ENCODE measurements at regions not wholly inside any gene's neighbourhood (a gene's known extent, or its start where the extent isn't known, plus 50 kb on each side); places are given as distances from the start of the nearest gene placed in this dataset.
A peak's percentile ranks its signal among the peaks of the same experiment; 100 is the strongest.
"Not testable (repeated sequence)": the region's sequence is repeated elsewhere in the genome, so short reads cannot be mapped to it uniquely, and the experiment has no call there.

DNA sequence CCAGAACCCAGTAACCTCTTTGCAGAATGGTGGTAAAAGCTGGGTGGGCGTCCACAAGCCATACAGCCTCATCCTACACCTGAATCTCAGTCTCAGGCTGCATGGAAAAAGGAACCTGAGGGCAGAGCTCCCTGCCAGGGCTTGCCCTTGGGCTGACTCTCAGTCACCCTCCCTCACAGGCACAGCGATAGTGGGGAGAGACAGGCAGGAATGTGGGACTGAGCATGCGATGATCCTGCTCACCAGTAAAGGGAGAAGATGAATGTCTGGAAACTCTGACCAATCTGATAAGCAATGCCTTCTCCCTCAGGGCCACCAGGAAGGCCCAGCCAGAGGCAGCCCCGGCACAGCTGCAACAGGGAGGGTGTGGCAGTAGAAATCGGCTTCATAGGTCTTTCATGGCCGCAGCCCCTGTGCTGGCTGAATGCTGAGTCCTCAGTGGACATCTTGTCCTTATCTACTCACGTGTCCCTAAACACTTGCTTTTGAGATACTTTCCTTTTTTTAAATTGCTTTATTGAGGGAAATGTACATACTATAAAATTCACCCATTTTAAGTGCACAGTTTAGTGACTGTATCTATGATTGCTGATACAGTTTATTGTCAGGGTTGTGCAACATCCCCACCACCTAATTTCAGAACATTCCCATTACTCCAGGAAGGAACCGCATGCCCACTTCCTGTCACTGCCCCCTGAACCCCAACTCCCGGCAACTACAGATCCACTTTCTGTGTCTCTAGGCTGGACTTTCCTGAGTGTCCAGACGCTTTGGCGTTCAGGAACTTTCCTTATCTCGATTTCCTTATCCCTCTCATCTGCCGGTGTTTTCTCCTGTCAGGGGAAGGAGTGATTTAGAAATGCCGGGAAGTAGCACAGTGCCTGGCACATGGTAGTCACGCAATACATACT is 258.1 kb downstream of the PCNX1 start:
- Histone ChIP-seq H3K27me3 (replicated peaks) (no peaks in the 10 kb centered on the region), H3K36me3 (replicated peaks) (no peaks in the 10 kb centered on the region), H3K4me3 (ENCODE audit: low read depth, low read length) (no peak overlapping the region), H3K27ac (no peak overlapping the region)
- no peak for TF ChIP-seq CTCF (IDR thresholded peaks at IDR 0.05; ENCODE audit: low read depth, low read length, missing control alignments)
- no peak for DNase-seq
- in situ Hi-C loops (cut with HindIII; ENCODE audit: low pct_ligation_motif_present, low sequenced_read_pairs): no loop called here

DNA sequence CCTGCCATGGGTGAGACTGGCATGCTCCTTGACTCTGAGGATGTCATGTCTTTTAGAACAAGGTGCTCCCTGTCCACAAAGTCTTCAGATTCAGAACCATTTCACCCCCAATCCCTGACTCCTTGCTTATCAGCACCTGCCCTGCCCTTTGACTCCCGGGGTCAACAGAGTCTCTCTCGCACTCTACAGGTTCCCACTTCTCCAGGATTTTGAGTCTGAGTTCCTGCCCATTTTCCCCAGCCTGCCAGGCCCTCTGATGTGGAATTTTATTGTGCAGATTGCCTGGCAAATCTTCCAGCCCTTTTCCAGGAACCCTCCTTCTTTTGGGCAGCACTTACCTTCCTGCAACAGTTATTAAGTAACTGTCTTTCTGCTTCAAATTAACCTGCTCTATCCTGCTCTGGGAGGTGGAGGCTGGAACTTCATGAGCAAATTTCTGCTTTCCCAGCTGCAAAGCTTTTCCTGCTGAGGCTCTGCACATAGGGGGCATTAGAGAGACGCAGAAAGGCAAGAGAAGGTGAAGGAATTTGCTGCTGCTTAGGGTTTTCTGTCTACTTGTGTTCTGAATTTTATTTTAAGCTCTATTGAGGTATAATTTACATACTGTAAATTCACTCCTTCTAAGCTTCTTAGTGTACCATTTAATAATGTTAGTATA is 259.1 kb downstream of the PCNX1 start:
- Histone ChIP-seq H3K4me3 (ENCODE audit: low read depth, low read length) (no peak overlapping the region), H3K36me3 (replicated peaks) (no peaks in the 10 kb centered on the region), H3K27me3 (replicated peaks) (no peaks in the 10 kb centered on the region), H3K27ac (no peak overlapping the region)
- TF ChIP-seq CTCF (IDR thresholded peaks at IDR 0.05; ENCODE audit: low read depth, low read length, missing control alignments): peak; percentile 99
- in situ Hi-C loops (cut with HindIII; ENCODE audit: low pct_ligation_motif_present, low sequenced_read_pairs): no loop called here
- peak; percentile 74 for DNase-seq

GRCh38 chr14:71167325-71167950 is 260.2 kb downstream of the PCNX1 start:
- in situ Hi-C loops (cut with HindIII; ENCODE audit: low pct_ligation_motif_present, low sequenced_read_pairs); H3K27ac ChIP-seq; H3K27me3 ChIP-seq (replicated peaks); H3K36me3 ChIP-seq (replicated peaks); DNase-seq; H3K4me3 ChIP-seq (ENCODE audit: low read depth, low read length): not testable (repeated sequence)

GRCh38 chr14:71168161-71168560 is 260.9 kb downstream of the PCNX1 start:
- H3K36me3 ChIP-seq (replicated peaks); H3K27ac ChIP-seq; H3K4me3 ChIP-seq (ENCODE audit: low read depth, low read length); in situ Hi-C loops (cut with HindIII; ENCODE audit: low pct_ligation_motif_present, low sequenced_read_pairs); DNase-seq; H3K27me3 ChIP-seq (replicated peaks): not testable (repeated sequence)

GRCh38 chr14:71168564-71169427 is 261.5 kb downstream of the PCNX1 start:
- no peak overlapping the region for H3K4me3 ChIP-seq (ENCODE audit: low read depth, low read length)
- in situ Hi-C loops (cut with HindIII; ENCODE audit: low pct_ligation_motif_present, low sequenced_read_pairs): no loop called here
- DNase-seq: no peak
- no peak overlapping the region for H3K27ac ChIP-seq
- H3K36me3 ChIP-seq (replicated peaks): no peaks in the 10 kb centered on the region
- no peak for TF ChIP-seq CTCF (IDR thresholded peaks at IDR 0.05; ENCODE audit: low read depth, low read length, missing control alignments)
- H3K27me3 ChIP-seq (replicated peaks): no peaks in the 10 kb centered on the region

DNA sequence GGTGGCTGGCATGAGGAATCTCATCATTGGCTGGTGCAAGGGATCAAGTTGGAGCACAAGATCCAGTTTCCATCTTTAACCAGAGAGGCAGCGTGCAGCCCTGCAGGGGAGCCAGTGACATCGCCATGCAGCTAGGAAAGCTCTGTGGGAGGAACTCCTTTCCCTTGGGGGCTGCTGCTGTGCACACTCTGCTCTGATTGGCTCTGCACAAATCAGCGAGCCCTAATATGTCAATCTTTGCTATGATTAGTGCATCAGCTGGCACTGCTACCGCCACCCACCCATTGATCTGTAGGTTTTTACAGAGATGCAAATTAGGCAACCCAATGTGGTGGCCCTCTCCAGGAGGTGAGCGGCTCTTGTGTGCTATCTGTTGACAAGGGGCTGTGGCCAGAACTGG is 262.6 kb downstream of the PCNX1 start:
- H3K36me3 ChIP-seq (replicated peaks): no peaks in the 10 kb centered on the region
- H3K27ac ChIP-seq: no peak overlapping the region
- no peak overlapping the region for H3K4me3 ChIP-seq (ENCODE audit: low read depth, low read length)
- TF ChIP-seq CTCF (IDR thresholded peaks at IDR 0.05; ENCODE audit: low read depth, low read length, missing control alignments): peak; percentile 4
- no peak for DNase-seq
- in situ Hi-C loops (cut with HindIII; ENCODE audit: low pct_ligation_motif_present, low sequenced_read_pairs): no loop called here
- H3K27me3 ChIP-seq (replicated peaks): no peaks in the 10 kb centered on the region

Data from brain microvascular endothelial cell (primary cell).